ENCODE measurements at regions not wholly inside any gene's neighbourhood (a gene's known extent, or its start where the extent isn't known, plus 50 kb on each side); places are given as distances from the start of the nearest gene placed in this dataset.

GRCh38 chr13:112007191-112007590, 59.8 kb upstream of the SOX1 start:
- TF ChIP-seq POLR2AphosphoS5 (IDR thresholded peaks at IDR 0.05) (no peak), EP300 (IDR thresholded peaks at IDR 0.05) (no peak)

Data from suprapubic skin (tissue), 4 donors.